GM12891 (cell line): ENCODE measurements at regions not wholly inside any gene's neighbourhood (a gene's known extent, or its start where the extent isn't known, plus 50 kb on each side); places are given as distances from the start of the nearest gene placed in this dataset.

Source experiments
- PAX5 ChIP-seq: IDR thresholded peaks from 2 replicates; pipeline ENCODE4 v1.6.1; 2011; ENCODE audit warnings: low read length, moderate library complexity, mild to moderate bottlenecking; ENCODE audit not compliant: insufficient read depth, severe bottlenecking
- POLR2A ChIP-seq: IDR thresholded peaks from 2 replicates; pipeline ENCODE4 v1.6.1; 2011; ENCODE audit warnings: low read depth, low read length, control low read depth
- POLR2AphosphoS5 ChIP-seq: IDR thresholded peaks from 2 replicates; pipeline ENCODE4 v1.6.1; 2011; ENCODE audit warnings: low read depth, low read length, control low read depth
- SPI1 ChIP-seq: IDR thresholded peaks from 2 replicates; pipeline ENCODE4 v1.6.1; 2011; ENCODE audit warnings: low read depth, low read length, control low read depth
- TAF1 ChIP-seq: IDR thresholded peaks from 2 replicates; pipeline ENCODE4 v1.6.1; 2011; ENCODE audit warnings: low read depth, low read length, control low read depth

DNA sequence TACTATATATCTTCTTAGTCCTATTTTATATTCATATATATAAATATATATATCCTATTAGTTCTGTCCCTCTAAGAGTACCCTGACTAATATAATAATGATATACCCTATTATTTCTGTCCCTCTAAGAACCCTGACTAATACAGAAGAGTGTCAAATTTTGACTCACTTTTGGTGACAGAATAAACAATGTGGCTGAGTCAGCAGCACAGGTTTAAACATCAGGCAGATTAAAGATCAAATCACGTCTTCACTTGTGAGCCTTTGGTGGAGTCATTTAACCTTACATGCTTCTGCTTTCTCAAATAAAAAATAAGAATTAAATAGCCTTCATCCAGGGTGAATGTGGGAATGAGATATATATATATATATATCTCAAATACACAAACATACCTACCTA lies 615.9 kb upstream of the GCFC2 start:
- TF ChIP-seq POLR2A (no peak), POLR2AphosphoS5 (no peak), TAF1 (no peak), PAX5 (no peak), SPI1 (no peak)
